Occipital lobe (tissue), 1 donor: ENCODE measurements at regions not wholly inside any gene's neighbourhood (a gene's known extent, or its start where the extent isn't known, plus 50 kb on each side); places are given as distances from the start of the nearest gene placed in this dataset.

Source experiments
- DNase-seq: peaks from one replicate; lab custom pipeline; 2025; lab: John Stamatoyannopoulos, UW

DNA sequence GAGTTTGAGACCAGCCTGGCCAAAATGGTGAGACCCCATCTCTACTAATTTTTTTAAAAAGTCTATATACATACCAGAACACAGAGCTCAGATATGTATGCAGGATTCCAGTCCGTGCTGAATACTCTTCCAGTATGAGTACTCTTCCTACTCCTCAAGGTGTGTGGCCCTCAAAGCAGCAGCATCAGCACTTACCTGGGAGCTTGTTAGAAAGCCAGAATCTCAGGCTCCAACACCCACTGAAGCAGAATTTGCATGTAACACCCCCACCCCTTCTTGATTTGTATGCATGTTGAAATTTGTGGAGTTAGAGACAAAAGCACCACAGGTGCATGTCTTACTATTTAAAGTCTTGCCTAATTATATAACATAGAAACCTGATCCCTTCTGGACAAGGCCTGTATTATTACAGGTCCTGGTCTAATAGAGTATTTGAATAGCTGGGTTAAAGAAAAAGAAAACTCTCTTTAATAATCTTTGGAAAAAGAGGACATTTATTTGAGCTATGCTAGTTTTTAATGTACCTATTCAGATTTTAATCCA lies 50.3 kb upstream of the NFE2L2 start:
- DNase-seq = no peak

GRCh38 chr2:177315364-177315763 lies 50.8 kb upstream of the NFE2L2 start:
- no peak for DNase-seq

- DNase-seq = no peak
Measured at GRCh38 chr2:177316756-177317155, 52.2 kb upstream of the NFE2L2 start.

- no peak for DNase-seq
Measured at GRCh38 chr2:177317443-177317842, 52.9 kb upstream of the NFE2L2 start.

GRCh38 chr2:177317857-177318256 lies 53.3 kb upstream of the NFE2L2 start:
- no peak for DNase-seq

- no peak for DNase-seq
Measured at GRCh38 chr2:177318613-177319012, 54.1 kb upstream of the NFE2L2 start.

- DNase-seq = no peak
Measured at GRCh38 chr2:177320596-177320995, 56.1 kb upstream of the NFE2L2 start.

DNA sequence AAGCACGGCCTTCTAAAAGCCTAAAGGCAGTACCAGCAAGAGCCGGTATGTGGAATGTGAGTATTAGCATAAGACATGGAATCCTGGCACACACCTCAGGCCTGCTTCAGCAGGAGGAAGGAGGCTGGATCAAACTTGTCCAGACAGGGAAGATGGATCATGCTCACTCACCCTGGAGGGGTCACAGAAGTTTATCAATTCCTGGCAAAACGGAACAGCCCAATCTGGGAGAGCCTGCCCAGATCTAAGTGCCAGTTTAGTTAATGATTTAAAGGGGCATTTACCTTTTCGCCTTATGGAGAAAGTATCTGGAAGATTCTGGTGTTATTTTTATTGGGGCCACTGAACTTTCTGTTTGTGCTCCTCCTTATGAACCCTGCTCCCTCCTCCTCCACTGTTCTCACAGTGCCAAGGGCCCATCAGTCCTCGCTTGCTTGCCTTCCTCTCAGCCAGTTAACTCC lies 58.3 kb upstream of the NFE2L2 start:
- DNase-seq = no peak

GRCh38 chr2:177324797-177325196 lies 60.3 kb upstream of the NFE2L2 start:
- no peak for DNase-seq

DNA sequence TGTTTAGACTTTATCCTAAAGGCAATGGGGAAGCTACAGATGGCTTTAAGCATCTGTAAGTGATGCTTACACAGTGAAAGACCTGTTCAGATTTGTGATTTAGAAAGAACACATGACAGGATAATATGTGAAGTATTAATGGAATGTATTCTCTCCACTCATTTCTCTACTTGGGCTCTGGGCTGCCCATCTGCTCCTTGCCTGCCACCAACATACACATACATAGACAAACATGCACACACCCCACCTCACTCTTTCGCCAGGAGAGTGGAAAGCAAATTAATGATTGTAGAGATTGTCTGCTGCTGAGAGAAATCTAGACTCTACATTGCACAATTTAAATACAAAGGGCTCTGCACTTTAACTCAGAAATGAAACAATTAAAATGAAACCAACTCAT lies 61.0 kb upstream of the NFE2L2 start:
- DNase-seq = no peak

DNA sequence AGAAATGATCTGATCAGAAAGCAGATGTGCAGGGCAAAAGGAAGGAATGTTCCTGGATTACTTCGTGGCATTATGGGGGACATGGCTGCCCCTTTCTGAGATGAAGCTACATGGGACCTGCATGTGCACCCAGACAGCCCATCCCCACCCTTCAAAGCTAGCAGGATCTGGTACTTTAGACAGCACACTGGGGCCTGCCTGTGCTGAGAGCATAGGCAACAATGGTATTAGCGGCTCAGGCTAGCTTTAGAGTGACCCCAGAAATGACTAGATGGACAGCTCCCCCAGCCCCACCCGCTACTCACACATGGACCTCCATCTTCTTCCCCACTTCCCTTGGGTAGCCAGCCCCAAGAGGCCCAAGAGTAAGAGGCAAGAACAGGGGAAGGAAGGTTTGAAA lies 61.5 kb upstream of the NFE2L2 start:
- DNase-seq = no peak

DNA sequence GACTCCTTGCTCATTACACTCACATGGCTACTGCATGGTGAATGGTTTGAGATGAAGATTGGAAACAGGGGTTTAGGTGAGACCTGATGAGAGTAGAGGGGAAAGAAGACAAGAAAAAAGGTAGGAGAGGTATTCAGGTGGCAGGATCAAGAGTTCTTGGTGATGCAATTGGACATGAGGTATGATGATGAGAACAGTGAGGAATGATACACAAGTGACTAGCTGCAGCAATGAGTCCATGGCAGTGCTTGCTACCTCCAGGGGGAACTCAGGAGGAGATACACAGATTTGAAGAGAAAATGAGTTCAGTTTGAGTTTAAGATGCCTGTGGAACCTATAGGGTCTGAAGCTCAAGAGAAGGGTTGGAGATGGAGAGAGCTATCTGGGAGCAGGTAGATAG lies 62.1 kb upstream of the NFE2L2 start:
- DNase-seq = no peak

DNA sequence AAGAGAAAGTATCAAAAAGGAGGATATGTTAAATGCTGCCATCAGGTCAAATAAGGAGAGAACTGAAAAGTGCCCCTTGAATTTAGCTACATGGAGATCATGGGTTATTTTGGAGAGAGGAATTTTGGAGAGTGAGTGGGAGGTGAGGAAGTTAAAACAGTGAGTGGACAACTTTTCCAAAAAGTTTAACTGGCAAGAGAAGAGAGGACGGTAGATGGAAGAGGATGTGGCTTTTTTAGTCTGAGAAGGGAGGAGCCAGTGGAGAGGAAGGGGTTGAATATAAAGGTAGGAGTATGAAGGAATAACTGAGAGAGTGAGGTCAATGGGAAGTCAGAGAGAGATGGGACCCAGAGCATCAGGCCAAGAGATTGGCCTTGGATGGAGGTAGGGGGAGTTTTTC lies 62.5 kb upstream of the NFE2L2 start:
- no peak for DNase-seq

DNA sequence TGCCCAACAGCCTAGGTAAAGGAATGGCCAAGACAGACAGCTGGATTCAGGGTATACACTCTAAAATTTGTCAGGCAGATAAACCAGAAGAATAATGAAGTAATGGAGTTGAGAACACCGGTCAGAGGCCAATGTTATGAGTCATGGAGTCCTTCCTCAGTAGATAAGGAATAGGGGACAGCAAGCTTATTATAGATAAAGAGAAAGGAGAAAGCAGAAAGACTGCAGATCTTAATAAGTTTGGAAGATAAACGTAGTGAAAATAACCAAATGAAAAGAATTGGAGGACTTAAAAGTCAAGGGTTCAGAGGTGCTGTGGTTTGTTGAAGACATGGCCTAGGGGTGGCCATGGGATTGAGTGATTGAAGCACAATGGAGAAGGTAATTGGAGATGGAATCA lies 63.5 kb upstream of the NFE2L2 start:
- no peak for DNase-seq

DNA sequence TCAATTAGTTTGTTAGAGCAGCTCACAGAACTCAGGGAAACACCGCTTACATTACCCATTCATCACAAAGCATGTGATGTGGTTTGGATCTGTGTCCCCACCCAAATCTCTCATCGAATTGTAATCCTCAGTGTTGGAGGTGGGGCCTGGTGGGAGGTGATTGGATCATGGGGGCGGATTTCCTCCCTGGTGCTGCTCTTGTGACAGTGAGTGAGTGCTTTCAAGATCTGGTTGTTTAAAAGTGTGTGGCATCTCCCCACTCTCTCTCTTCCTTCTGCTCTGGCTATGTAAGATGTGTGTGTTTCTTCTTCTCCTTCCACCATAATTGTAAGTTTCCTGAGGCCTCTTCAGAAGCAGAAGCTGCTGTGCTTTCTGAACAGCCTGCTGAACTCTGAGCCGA lies 63.5 kb upstream of the AGPS start:
- DNase-seq = no peak

DNA sequence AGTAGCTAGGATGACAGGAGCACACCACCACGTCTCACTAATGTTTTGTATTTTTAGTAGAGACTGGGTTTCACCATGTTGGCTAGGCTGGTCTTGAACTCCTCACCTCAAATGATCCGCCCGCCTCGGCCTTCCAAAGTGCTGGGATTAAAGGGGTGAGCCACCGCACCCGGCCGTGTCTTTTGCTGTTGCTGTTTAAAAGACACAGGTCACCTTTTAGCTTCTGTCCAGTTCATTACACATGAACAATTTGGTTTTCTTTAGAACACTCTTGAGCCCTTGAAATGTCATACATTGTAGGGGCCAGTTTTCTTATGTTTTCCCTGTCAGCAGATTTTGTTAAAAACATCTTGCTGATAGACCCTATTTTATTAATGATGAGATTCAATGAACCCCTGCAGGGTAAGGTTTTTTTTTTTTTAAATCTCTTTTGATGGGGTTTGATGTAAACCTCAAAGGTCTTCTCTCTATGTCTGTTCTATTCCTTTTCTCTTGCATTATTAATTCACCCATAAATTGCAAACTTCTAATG lies 61.0 kb upstream of the AGPS start:
- DNase-seq = no peak

DNA sequence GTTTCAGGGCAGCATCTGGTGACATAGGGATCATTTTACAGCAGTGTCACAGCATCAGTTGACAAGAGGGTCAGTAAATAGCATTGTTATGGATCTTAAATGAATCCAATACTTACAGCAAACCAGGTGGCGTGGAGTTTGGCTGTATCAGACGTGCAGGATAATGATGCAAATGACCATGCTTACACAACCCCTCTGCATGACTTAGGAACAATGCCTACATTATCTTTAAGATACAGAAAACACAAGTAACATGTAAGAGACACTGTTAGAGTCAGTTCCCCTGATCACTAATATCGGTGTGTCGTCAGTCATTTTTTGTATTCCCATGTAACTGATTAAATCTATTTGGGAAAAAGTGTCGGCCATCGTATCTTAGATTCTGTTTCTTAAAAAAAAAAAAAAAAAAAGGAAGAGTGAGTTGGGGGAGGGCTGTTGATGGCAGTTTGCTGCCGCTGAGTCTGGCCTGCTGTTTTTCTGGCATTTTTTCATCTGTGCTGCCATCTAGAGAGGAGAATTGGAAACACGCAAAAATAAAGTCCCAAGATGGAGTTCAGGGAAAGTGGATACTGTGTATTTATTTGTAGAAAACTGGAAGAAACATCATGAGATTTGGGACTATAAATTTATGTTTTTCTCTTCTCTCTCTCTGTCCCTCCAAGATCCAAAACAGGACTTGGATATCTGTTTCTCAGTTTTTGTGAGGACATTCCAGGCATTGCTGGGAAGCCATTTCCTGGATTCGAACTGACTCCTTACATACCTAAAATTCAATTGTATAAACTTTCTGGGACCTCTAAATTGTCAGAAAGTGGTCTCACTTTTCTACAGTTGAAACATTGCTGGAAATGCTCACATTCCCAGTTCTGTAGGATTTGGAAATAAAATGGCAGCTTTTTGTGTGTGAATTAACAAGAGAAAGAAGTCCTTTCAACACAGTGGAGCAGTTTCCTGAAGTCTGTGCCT lies 60.3 kb upstream of the AGPS start:
- DNase-seq = no peak

- DNase-seq = no peak
Measured at GRCh38 chr2:177332992-177333388, 59.6 kb upstream of the AGPS start.

GRCh38 chr2:177334940-177335543 lies 57.5 kb upstream of the AGPS start:
- DNase-seq = peak; percentile 6

DNA sequence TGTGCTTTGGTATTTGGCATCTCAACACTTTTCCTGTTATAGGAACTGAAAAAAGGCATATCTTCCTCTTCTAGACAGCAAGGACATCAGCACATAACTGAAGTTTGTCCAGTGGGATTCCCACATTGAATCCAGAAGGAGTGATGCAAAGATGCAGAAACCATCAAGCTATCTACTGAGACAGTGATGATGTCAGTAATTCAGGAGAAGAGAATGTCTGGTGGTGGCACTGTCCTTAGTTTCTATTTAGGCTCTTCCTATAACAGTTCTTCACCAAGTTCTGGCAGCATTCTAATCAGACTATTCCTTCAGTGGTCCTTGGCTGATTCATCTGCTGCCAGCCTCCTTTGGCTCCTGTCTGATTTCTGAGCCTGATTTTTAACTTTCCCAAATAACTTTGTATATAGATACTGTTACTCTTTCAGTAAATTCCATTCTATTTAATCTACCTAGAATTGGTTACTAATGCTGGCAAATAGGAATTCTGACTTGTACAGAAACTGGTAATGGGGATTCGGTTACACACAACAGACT lies 56.6 kb upstream of the AGPS start:
- no peak for DNase-seq

GRCh38 chr2:177338177-177338721 lies 54.3 kb upstream of the AGPS start:
- no peak for DNase-seq

DNA sequence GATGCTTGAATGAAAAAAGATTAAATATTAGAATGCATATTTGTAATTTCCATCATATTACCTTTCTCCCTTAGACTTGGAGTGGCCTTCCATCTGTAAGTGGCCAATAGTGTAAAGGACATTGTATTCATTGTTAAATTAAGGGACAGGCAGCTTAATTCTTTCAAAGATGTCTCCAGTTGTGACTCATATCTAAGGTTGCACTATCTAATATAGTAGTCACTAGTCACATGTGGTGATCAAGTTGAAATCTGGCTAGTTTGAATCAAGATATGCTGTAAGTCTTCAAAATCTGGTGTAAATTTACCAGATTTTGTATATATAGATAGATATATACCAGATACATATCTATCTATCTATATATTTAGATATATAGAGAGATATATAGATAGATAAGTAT lies 52.4 kb upstream of the AGPS start:
- no peak for DNase-seq
